GM10266 (cell line): ENCODE measurements at regions not wholly inside any gene's neighbourhood (a gene's known extent, or its start where the extent isn't known, plus 50 kb on each side); places are given as distances from the start of the nearest gene placed in this dataset.

Experiments used
- DNase-seq: peaks from one replicate; pipeline ENCODE4 v3.0.0; 2012; ENCODE audit errors: extremely low spot score
- TF ChIP-seq, protein P1 (sequence below): IDR thresholded peaks from 2 replicates; pipeline ENCODE4 v1.5.1; 2012; ENCODE audit warnings: mild to moderate bottlenecking, low read depth; ENCODE audit not compliant: control insufficient read depth, insufficient read depth; ENCODE audit errors: missing control alignments

DNA sequence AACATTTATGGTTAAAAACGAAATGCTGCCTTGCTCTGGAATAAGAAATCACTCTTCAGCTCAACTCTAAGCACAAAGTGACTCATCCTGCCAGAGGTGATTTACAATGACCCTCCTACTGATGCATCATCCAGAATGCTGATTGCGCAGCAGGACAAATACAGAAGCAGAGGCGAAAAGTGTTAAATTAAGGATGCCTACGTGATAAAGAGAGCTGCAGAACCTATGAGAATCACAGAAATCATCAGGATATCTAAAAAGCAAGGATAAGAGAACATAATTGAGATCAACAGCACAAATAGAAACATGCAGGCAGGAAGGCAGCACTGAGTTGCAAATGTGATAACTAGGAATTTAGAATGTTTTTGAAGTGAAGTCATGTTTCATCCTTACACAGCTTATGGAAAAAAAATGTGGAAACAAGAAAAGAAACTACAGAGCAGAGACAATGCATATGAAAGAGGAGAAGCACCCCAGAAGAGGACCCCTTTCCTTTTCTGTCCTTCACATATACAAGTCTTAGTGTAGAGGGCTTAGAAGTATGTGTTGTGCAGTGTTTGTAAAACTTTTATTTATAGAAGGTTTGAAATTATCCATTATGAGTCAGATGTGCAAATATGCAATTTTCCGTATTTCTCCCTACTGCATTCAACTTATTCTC lies 188.4 kb downstream of the SLC7A11 start:
- TF ChIP-seq, protein P1, sequence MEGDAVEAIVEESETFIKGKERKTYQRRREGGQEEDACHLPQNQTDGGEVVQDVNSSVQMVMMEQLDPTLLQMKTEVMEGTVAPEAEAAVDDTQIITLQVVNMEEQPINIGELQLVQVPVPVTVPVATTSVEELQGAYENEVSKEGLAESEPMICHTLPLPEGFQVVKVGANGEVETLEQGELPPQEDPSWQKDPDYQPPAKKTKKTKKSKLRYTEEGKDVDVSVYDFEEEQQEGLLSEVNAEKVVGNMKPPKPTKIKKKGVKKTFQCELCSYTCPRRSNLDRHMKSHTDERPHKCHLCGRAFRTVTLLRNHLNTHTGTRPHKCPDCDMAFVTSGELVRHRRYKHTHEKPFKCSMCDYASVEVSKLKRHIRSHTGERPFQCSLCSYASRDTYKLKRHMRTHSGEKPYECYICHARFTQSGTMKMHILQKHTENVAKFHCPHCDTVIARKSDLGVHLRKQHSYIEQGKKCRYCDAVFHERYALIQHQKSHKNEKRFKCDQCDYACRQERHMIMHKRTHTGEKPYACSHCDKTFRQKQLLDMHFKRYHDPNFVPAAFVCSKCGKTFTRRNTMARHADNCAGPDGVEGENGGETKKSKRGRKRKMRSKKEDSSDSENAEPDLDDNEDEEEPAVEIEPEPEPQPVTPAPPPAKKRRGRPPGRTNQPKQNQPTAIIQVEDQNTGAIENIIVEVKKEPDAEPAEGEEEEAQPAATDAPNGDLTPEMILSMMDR = no peak
- DNase-seq = no peak

DNA sequence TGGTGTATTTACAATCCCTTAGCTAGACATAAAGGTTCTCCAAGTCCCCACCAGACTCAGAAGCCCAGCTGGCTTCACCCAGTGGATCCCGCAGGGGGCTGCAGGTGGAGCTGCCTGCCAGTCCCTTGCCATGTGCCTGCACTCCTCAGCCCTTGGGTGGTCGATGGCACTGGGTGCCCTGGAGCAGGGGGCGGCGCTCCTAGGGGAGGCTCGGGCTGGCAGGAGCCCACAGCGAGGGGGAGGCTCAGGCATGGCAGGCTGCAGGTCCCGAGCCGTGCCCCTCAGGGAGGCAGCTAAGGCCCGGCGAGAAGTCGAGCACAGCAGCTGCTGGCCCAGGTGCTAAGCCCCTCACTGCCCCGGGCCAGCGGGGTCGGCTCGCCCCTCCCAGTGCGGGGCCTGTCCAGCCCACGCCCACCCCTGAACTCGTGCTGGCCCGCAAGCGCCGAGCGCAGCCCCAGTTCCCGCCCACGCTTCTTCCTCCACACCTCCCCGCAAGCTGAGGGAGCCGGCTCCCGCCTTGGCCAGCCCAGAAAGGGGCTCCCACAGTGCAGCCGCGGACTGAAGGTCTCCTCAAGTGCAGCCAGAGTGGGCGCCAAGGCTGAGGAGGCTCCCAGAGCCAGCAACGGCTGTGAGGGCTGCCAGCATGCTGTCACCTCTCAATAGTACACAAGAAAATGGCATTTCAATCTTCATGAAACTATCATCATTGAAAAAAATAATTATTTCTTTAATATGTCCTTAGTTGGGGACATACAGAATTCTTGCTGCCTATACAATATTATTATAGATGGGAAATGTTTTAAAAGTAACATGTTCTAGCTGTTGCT lies 189.1 kb downstream of the SLC7A11 start:
- no peak for DNase-seq
- TF ChIP-seq, protein P1 = no peak

DNA sequence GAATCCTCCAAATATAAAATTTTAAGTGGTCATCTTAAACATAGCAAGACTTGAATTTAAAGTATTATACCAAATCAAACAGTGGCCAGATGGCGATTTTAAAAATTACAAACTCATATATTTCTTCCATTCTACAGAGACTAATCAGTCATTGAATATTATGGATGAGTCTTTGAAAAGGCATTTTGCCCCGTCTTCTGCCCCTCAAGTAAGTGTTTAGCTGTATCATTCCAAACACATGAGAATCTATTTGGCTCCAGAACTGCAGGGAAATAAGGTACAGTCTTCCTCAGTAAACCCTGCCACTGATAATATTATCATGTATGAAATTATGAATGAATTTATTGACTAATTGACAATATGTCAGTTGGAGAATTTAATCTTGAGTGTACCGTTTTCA lies 191.0 kb downstream of the SLC7A11 start:
- TF ChIP-seq, protein P1 = no peak
- no peak for DNase-seq

DNA sequence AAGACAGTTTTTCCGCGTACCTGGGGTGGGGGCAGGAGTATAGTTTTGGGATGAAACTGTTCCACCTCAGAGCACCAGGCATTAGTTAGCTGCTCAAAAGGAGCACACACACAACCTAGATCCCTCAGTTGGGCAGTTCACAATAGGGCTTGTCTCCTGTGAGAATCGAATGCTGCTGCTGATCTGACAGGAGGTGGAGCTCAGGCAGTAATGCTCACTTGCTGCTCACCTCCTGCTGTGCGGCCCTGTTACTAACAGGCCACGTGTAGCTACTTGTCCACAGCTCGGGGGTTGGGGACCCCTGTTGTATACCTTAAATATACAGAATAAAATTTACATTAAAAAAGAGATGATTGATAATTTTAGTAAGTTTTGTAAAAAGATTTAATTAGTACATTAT lies 191.5 kb downstream of the SLC7A11 start:
- DNase-seq = no peak
- TF ChIP-seq, protein P1 = no peak

DNA sequence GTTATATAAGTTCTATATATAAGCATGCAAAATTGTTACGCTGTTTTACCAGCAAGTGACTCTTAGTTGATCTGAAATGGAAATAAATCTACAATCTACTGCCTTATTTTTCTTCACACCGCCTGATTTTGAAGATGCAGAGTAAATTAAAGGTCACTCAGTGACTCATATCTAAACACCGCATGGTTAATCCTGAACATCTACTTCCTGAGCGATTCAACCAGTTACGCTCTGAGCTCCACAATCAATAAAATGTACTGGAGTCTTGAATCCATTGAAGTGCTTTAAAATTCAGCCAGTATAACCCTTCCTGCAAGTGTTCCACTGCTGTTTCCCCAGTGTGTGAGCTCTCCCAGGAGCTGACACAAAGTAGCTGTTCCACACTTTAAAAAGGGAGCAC lies 192.8 kb downstream of the SLC7A11 start:
- DNase-seq = no peak
- TF ChIP-seq, protein P1 = no peak

DNA sequence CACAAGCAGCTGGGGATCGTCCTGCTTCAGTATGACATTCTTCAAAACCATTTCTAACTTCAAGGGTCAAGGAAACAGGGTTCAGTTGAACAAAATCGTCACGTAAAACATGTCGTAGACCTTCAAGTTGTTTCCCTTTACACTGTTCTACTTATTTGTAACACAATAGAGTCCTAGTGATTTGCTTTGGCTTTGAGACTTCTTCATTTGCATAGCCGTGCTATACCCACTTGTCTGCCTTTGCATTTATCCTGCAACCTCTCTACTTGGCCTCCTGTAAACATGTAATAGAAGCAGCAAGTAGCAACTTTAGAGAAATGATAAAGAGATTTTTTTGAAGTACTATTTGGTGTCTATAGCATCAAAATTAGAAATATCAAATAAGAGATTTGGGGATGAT lies 194.9 kb downstream of the SLC7A11 start:
- DNase-seq = no peak
- TF ChIP-seq, protein P1 = no peak

DNA sequence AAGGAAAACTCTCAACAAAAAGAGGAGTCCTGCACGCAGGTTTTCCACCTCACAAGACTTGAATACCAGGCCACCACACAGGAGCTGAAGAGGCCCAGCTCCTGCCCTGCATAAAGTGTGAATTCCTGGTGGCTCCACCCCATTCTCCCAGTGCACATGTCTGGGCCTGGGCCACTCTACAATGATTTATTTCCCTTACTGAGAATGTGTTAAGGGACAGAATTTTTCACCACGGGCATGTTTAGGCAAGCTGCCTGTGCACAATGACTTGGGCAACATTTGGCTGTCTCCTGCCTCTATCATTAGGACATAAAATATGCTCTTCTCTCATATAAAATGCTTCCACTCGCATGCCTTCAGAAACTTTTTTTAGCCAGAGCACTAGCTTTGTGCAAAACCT lies 197.1 kb downstream of the SLC7A11 start:
- no peak for DNase-seq
- TF ChIP-seq, protein P1 = no peak
